ENCODE measurements at regions not wholly inside any gene's neighbourhood (a gene's known extent, or its start where the extent isn't known, plus 50 kb on each side); places are given as distances from the start of the nearest gene placed in this dataset.

DNA sequence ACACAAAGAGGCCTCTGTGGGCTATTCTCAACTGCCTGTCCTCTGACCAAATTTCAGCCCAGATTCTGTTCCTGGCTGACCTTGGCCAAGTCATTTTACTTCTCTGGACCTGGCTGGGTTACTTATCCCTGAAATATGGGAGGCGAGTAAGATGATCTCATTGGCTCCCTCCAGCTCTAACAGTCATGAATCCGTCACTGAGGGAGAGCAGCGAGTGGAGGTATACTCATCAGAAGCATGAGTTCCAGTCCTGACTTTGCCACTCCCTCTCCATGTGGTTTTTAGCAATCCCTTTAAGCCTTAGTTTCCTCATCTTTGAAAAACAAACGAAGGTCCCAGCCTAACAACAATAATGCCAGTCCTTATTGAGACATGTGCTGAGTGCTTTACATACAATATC lies 63.5 kb downstream of the CCDC185 start (continued):
- TF ChIP-seq, protein P1, sequence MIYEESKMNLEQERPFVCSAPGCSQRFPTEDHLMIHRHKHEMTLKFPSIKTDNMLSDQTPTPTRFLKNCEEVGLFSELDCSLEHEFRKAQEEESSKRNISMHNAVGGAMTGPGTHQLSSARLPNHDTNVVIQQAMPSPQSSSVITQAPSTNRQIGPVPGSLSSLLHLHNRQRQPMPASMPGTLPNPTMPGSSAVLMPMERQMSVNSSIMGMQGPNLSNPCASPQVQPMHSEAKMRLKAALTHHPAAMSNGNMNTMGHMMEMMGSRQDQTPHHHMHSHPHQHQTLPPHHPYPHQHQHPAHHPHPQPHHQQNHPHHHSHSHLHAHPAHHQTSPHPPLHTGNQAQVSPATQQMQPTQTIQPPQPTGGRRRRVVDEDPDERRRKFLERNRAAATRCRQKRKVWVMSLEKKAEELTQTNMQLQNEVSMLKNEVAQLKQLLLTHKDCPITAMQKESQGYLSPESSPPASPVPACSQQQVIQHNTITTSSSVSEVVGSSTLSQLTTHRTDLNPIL (CRISPR knock-in tag; IDR thresholded peaks at IDR 0.05; ENCODE audit: low read depth) = no peak
- TF ChIP-seq RARB (CRISPR knock-in tag; IDR thresholded peaks at IDR 0.05) (no peak), POU6F1 (CRISPR knock-in tag; IDR thresholded peaks at IDR 0.05; ENCODE audit: borderline replicate concordance, low read depth) (no peak), ZFP30 (CRISPR knock-in tag; IDR thresholded peaks at IDR 0.05) (no peak), ZNF70 (CRISPR knock-in tag; IDR thresholded peaks at IDR 0.05) (no peak)

GRCh38 chr1:223460566-223461189 lies 67.5 kb downstream of the CCDC185 start:
- no peak for ATAC-seq
- no peak for TF ChIP-seq CSDC2 (CRISPR knock-in tag; IDR thresholded peaks at IDR 0.05)
- no peak for TF ChIP-seq ZC3H10 (CRISPR knock-in tag; IDR thresholded peaks at IDR 0.05)
- no peak for TF ChIP-seq SNAI2 (CRISPR knock-in tag; IDR thresholded peaks at IDR 0.05)

GRCh38 chr1:223462047-223462630 lies 68.9 kb downstream of the CCDC185 start:
- TF ChIP-seq, protein P2, sequence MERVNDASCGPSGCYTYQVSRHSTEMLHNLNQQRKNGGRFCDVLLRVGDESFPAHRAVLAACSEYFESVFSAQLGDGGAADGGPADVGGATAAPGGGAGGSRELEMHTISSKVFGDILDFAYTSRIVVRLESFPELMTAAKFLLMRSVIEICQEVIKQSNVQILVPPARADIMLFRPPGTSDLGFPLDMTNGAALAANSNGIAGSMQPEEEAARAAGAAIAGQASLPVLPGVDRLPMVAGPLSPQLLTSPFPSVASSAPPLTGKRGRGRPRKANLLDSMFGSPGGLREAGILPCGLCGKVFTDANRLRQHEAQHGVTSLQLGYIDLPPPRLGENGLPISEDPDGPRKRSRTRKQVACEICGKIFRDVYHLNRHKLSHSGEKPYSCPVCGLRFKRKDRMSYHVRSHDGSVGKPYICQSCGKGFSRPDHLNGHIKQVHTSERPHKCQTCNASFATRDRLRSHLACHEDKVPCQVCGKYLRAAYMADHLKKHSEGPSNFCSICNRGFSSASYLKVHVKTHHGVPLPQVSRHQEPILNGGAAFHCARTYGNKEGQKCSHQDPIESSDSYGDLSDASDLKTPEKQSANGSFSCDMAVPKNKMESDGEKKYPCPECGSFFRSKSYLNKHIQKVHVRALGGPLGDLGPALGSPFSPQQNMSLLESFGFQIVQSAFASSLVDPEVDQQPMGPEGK (CRISPR knock-in tag; IDR thresholded peaks at IDR 0.05; ENCODE audit: borderline replicate concordance) = no peak
- TF ChIP-seq ESRRG (CRISPR knock-in tag; IDR thresholded peaks at IDR 0.05) = no peak
- TF ChIP-seq, protein P1 (CRISPR knock-in tag; IDR thresholded peaks at IDR 0.05; ENCODE audit: low read depth) = no peak
- TF ChIP-seq POU6F1 (CRISPR knock-in tag; IDR thresholded peaks at IDR 0.05; ENCODE audit: borderline replicate concordance, low read depth) = no peak
- TF ChIP-seq ZNF70 (CRISPR knock-in tag; IDR thresholded peaks at IDR 0.05) = no peak
- TF ChIP-seq ZNF565 (CRISPR knock-in tag; conservative IDR thresholded peaks at IDR 0.05; ENCODE audit: low read depth) = no peak
- ATAC-seq = no peak

DNA sequence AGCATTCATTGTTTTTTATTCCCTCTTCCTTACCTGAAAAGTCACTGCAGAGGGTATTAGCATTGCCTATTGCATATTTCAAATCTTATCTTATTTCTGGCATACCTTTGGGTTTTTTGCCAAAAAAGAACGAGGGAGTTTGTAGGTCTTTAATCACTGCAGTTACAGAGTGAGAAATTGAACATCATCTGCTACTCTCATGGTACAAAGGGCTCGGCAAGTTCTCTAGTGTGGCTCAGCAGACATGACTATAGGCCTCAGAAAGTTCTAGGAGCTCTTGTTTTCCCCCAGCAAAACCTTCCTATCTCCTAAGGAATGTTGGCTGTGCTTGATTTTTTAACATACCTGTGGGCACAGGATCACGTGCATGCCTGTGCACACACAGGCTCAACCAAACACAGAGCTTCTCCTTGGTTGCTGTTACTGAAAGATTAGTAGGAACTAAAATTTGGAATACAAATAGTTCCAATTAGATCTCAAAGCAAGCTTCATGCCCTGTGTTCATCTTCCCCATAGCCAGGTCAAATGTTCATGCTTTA lies 69.7 kb downstream of the CCDC185 start:
- ATAC-seq = no peak
- TF ChIP-seq BACH2 (CRISPR knock-in tag; IDR thresholded peaks at IDR 0.05; ENCODE audit: borderline replicate concordance) = no peak
- TF ChIP-seq, protein P3, sequence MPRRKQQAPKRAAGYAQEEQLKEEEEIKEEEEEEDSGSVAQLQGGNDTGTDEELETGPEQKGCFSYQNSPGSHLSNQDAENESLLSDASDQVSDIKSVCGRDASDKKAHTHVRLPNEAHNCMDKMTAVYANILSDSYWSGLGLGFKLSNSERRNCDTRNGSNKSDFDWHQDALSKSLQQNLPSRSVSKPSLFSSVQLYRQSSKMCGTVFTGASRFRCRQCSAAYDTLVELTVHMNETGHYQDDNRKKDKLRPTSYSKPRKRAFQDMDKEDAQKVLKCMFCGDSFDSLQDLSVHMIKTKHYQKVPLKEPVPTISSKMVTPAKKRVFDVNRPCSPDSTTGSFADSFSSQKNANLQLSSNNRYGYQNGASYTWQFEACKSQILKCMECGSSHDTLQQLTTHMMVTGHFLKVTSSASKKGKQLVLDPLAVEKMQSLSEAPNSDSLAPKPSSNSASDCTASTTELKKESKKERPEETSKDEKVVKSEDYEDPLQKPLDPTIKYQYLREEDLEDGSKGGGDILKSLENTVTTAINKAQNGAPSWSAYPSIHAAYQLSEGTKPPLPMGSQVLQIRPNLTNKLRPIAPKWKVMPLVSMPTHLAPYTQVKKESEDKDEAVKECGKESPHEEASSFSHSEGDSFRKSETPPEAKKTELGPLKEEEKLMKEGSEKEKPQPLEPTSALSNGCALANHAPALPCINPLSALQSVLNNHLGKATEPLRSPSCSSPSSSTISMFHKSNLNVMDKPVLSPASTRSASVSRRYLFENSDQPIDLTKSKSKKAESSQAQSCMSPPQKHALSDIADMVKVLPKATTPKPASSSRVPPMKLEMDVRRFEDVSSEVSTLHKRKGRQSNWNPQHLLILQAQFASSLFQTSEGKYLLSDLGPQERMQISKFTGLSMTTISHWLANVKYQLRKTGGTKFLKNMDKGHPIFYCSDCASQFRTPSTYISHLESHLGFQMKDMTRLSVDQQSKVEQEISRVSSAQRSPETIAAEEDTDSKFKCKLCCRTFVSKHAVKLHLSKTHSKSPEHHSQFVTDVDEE (CRISPR knock-in tag; IDR thresholded peaks at IDR 0.05) = no peak
